Amniotic epithelial cell (primary cell): ENCODE measurements at regions not wholly inside any gene's neighbourhood (a gene's known extent, or its start where the extent isn't known, plus 50 kb on each side); places are given as distances from the start of the nearest gene placed in this dataset.

ENCODE experiments used
- DNase-seq: peaks from one replicate; pipeline ENCODE4 v3.0.0-alpha.2; 2010; ENCODE audit warnings: low read depth

GRCh38 chr5:17893026-17893635, 258.9 kb downstream of the TAF11L14 start:
- DNase-seq = no peak

GRCh38 chr5:17895288-17896033, 261.2 kb downstream of the TAF11L14 start:
- peak; percentile 56 for DNase-seq

- peak; percentile 66 for DNase-seq
Observed at GRCh38 chr5:17896605-17897004, 262.3 kb downstream of the TAF11L14 start.

- DNase-seq = peak; percentile 11
Observed at GRCh38 chr5:17897776-17898175, 263.5 kb downstream of the TAF11L14 start.

GRCh38 chr5:17898766-17899165, 264.5 kb downstream of the TAF11L14 start:
- DNase-seq = no peak

- DNase-seq = no peak
Observed at GRCh38 chr5:17907094-17907493, 272.8 kb downstream of the TAF11L14 start.

- peak; percentile 20 for DNase-seq
Observed at GRCh38 chr5:17910318-17910717, 276.1 kb downstream of the TAF11L14 start.

GRCh38 chr5:17912794-17913193, 278.5 kb downstream of the TAF11L14 start:
- DNase-seq = no peak

GRCh38 chr5:17916446-17916845, 282.2 kb downstream of the TAF11L14 start:
- DNase-seq = no peak

GRCh38 chr5:17917465-17917864, 283.2 kb downstream of the TAF11L14 start:
- no peak for DNase-seq

- DNase-seq = no peak
Observed at GRCh38 chr5:17918373-17919104, 284.3 kb downstream of the TAF11L14 start.

- DNase-seq = no peak
Observed at GRCh38 chr5:17925276-17925675, 291.0 kb downstream of the TAF11L14 start.

GRCh38 chr5:17928581-17928981, 294.3 kb downstream of the TAF11L14 start:
- peak; percentile 4 for DNase-seq

- DNase-seq = no peak
Observed at GRCh38 chr5:17929171-17929570, 294.9 kb downstream of the TAF11L14 start.

- DNase-seq = no peak
Observed at GRCh38 chr5:17930346-17930745, 296.1 kb downstream of the TAF11L14 start.

GRCh38 chr5:17944046-17944445, 309.8 kb downstream of the TAF11L14 start:
- no peak for DNase-seq

- no peak for DNase-seq
Observed at GRCh38 chr5:17947029-17947428, 312.8 kb downstream of the TAF11L14 start.

GRCh38 chr5:17951392-17952169, 317.3 kb downstream of the TAF11L14 start:
- DNase-seq = no peak

GRCh38 chr5:17952231-17952630, 318.0 kb downstream of the TAF11L14 start:
- DNase-seq = no peak

- no peak for DNase-seq
Observed at GRCh38 chr5:17964067-17964466, 329.8 kb downstream of the TAF11L14 start.

- no peak for DNase-seq
Observed at GRCh38 chr5:17966640-17967402, 332.6 kb downstream of the TAF11L14 start.

- no peak for DNase-seq
Observed at GRCh38 chr5:17976404-17976803, 342.1 kb downstream of the TAF11L14 start.
